ENCODE measurements at regions not wholly inside any gene's neighbourhood (a gene's known extent, or its start where the extent isn't known, plus 50 kb on each side); places are given as distances from the start of the nearest gene placed in this dataset.

DNA sequence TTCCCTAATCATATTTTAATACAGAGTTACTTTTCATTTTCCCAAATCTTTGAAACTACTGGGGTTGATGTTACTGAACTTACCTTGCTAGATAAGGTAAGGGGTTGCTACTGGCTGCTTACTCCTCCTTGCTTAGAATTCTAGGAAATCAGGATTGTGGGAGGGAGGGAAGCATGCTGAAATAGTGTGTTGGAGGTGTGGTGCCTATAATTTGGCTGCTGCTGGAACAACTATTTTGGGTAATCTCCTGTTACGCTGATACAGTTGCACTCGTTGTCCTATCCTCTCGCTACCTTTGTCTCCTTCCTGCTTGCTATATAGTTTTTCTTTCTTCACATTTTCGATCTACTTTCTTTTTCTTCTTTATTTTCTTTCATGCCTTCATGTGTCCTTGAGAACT is 83.7 kb downstream of the BMP2 start:
- no peaks in the 10 kb centered on the region for H3K4me1 ChIP-seq
- DNase-seq, result no peak
- no peak overlapping the region for H3K27ac ChIP-seq
- intact Hi-C loops (cut with DNase I; ENCODE audit: low total_unique reads), result no loop called here
- no peaks in the 10 kb centered on the region for H3K9me3 ChIP-seq
- TF ChIP-seq, protein P1, sequence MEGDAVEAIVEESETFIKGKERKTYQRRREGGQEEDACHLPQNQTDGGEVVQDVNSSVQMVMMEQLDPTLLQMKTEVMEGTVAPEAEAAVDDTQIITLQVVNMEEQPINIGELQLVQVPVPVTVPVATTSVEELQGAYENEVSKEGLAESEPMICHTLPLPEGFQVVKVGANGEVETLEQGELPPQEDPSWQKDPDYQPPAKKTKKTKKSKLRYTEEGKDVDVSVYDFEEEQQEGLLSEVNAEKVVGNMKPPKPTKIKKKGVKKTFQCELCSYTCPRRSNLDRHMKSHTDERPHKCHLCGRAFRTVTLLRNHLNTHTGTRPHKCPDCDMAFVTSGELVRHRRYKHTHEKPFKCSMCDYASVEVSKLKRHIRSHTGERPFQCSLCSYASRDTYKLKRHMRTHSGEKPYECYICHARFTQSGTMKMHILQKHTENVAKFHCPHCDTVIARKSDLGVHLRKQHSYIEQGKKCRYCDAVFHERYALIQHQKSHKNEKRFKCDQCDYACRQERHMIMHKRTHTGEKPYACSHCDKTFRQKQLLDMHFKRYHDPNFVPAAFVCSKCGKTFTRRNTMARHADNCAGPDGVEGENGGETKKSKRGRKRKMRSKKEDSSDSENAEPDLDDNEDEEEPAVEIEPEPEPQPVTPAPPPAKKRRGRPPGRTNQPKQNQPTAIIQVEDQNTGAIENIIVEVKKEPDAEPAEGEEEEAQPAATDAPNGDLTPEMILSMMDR (IDR thresholded peaks at IDR 0.05), result no peak
- no peak for TF ChIP-seq POLR2A (IDR thresholded peaks at IDR 0.05)
- no peak overlapping the region for H3K4me3 ChIP-seq
- H3K36me3 ChIP-seq, result no peaks in the 10 kb centered on the region
- H3K27me3 ChIP-seq, result no peaks in the 10 kb centered on the region

DNA sequence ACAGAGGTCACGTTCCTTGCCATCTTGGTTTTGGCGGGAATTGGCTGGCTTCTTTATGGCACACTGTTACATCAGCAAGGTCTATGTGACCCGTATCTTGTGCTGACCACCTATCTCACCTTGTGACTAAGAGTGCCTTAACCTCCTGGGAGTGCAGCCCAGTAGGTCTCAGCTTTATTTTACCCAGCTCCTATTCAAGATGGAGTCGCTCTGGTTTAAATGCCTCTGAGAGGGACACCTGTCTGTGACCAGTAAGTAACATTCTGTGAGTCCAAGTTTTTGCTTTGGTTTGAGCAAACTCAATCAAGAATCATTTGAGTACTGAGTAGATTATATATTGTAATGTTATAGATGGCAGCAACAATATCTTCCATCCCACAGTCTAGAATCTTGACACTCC is 85.0 kb downstream of the BMP2 start:
- no peak for TF ChIP-seq POLR2A (IDR thresholded peaks at IDR 0.05)
- TF ChIP-seq, protein P1 (IDR thresholded peaks at IDR 0.05), result no peak
- H3K4me1 ChIP-seq, result no peaks in the 10 kb centered on the region
- intact Hi-C loops (cut with DNase I; ENCODE audit: low total_unique reads), result no loop called here
- no peaks in the 10 kb centered on the region for H3K27me3 ChIP-seq
- no peaks in the 10 kb centered on the region for H3K9me3 ChIP-seq
- DNase-seq, result no peak
- no peak overlapping the region for H3K4me3 ChIP-seq
- H3K27ac ChIP-seq, result no peak overlapping the region
- no peaks in the 10 kb centered on the region for H3K36me3 ChIP-seq

DNA sequence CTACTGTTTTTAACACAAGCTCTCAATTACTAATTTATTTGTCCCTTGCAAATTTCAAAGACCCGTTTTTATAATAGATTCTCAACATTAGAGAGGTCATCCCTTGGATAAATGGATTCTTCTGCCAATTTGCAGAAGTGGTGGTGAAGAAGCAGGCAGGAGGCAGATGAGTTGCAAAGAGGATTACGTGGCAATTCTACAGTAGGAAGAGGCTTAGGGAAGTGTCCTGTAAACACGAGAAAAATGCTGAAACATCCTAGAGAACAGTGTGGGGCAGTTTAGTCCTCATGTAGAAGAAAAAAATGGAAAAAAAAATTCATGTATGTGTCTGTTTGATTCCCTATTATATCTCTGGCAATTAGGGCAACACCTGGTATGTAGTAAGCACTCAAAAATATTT is 87.6 kb downstream of the BMP2 start:
- H3K9me3 ChIP-seq, result no peaks in the 10 kb centered on the region
- TF ChIP-seq, protein P1 (IDR thresholded peaks at IDR 0.05), result no peak
- no peak for TF ChIP-seq POLR2A (IDR thresholded peaks at IDR 0.05)
- H3K27ac ChIP-seq, result no peak overlapping the region
- H3K27me3 ChIP-seq, result no peaks in the 10 kb centered on the region
- H3K36me3 ChIP-seq, result no peaks in the 10 kb centered on the region
- intact Hi-C loops (cut with DNase I; ENCODE audit: low total_unique reads), result no loop called here
- no peak for DNase-seq
- H3K4me3 ChIP-seq, result no peak overlapping the region
- H3K4me1 ChIP-seq, result no peaks in the 10 kb centered on the region

DNA sequence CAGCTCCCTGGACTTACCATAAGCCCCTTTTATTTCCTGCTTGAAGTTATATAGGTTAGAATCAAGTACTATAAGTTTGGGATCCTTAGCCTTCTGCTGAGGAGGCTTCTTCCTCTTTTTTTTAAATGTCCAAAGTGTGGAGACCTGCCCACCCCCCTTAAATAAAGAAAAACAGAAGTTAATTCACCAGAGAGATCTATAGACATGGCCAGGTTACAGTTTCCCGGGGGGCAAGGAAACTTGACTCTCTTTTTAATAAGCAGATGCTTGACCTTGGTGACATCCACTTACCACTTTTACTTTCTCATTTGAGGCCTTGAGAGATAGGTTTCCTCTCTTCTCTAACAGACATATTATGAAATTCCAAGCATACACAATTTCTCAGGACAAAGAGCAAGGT is 88.3 kb downstream of the BMP2 start:
- intact Hi-C loops (cut with DNase I; ENCODE audit: low total_unique reads), result no loop called here
- TF ChIP-seq POLR2A (IDR thresholded peaks at IDR 0.05), result no peak
- TF ChIP-seq, protein P1 (IDR thresholded peaks at IDR 0.05), result no peak
- DNase-seq, result no peak
- Histone ChIP-seq H3K4me1 (no peaks in the 10 kb centered on the region), H3K27me3 (no peaks in the 10 kb centered on the region), H3K27ac (no peak overlapping the region), H3K36me3 (no peaks in the 10 kb centered on the region), H3K9me3 (no peaks in the 10 kb centered on the region), H3K4me3 (no peak overlapping the region)

DNA sequence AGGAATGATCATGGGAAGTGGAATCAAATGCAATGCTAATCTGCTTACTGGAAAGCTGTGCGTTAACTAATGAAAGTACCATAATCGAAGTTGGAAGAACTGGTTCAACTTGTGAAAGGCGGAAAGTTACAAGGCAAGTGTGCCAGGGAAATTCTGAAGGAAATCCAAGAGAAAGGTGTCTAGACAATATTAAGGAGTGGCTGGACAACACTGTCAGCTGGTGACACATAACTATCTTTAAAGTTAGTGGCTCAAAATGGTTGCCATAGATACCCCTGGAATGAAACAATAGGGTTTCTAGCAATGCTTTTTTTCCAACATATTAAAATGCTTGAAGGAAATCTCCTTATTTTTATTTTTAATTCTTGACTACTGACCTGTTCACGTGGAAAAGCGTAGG is 90.4 kb downstream of the BMP2 start:
- no peak overlapping the region for H3K4me3 ChIP-seq
- no peaks in the 10 kb centered on the region for H3K27me3 ChIP-seq
- H3K27ac ChIP-seq, result no peak overlapping the region
- H3K4me1 ChIP-seq, result no peaks in the 10 kb centered on the region
- H3K36me3 ChIP-seq, result no peaks in the 10 kb centered on the region
- no peak for DNase-seq
- intact Hi-C loops (cut with DNase I; ENCODE audit: low total_unique reads), result no loop called here
- TF ChIP-seq POLR2A (IDR thresholded peaks at IDR 0.05), result no peak
- TF ChIP-seq, protein P1 (IDR thresholded peaks at IDR 0.05), result no peak
- H3K9me3 ChIP-seq, result no peaks in the 10 kb centered on the region

Data from uterus (tissue), 3 donors.